Astrocyte of the hippocampus (primary cell): ENCODE measurements at regions not wholly inside any gene's neighbourhood (a gene's known extent, or its start where the extent isn't known, plus 50 kb on each side); places are given as distances from the start of the nearest gene placed in this dataset.

Experiments used
- DNase-seq: peaks from one replicate; pipeline ENCODE4 v3.0.0; 2011; ENCODE audit warnings: low read depth, low spot score

GRCh38 chr4:137075586-137075985 is 456.7 kb downstream of the PCDH18 start:
- DNase-seq, result no peak

GRCh38 chr4:137070614-137071013 is 461.7 kb downstream of the PCDH18 start:
- DNase-seq, result no peak

GRCh38 chr4:137069473-137069872 is 462.8 kb downstream of the PCDH18 start:
- DNase-seq, result no peak

- peak; percentile 29 for DNase-seq
Observed at GRCh38 chr4:137067735-137068134, 464.6 kb downstream of the PCDH18 start.

- peak; percentile 50 for DNase-seq
Observed at GRCh38 chr4:137065311-137065710, 467.0 kb downstream of the PCDH18 start.

GRCh38 chr4:137063961-137064360 is 468.3 kb downstream of the PCDH18 start:
- DNase-seq, result no peak

- DNase-seq, result no peak
Observed at GRCh38 chr4:137043184-137043583, 489.1 kb downstream of the PCDH18 start.

GRCh38 chr4:137039370-137039769 is 492.9 kb downstream of the PCDH18 start:
- DNase-seq, result no peak

GRCh38 chr4:137032222-137032621 is 500.1 kb downstream of the PCDH18 start:
- no peak for DNase-seq

GRCh38 chr4:137029026-137029425 is 503.3 kb downstream of the PCDH18 start:
- DNase-seq, result no peak

- no peak for DNase-seq
Observed at GRCh38 chr4:137025484-137026059, 506.7 kb downstream of the PCDH18 start.

- no peak for DNase-seq
Observed at GRCh38 chr4:137015426-137016409, 516.6 kb downstream of the PCDH18 start.

GRCh38 chr4:137000432-137000831 is 531.9 kb downstream of the PCDH18 start:
- no peak for DNase-seq

GRCh38 chr4:136992032-136992431 is 540.3 kb downstream of the PCDH18 start:
- DNase-seq, result no peak

- DNase-seq, result no peak
Observed at GRCh38 chr4:136985683-136986082, 546.6 kb downstream of the PCDH18 start.

GRCh38 chr4:136967069-136967468 is 565.2 kb downstream of the PCDH18 start:
- DNase-seq, result no peak

GRCh38 chr4:136965478-136965877 is 566.8 kb downstream of the PCDH18 start:
- DNase-seq, result no peak

- DNase-seq, result no peak
Observed at GRCh38 chr4:136962868-136963267, 569.4 kb downstream of the PCDH18 start.

GRCh38 chr4:136946307-136946907 is 585.9 kb downstream of the PCDH18 start:
- no peak for DNase-seq

- DNase-seq, result no peak
Observed at GRCh38 chr4:136939781-136940180, 592.5 kb downstream of the PCDH18 start.

- DNase-seq, result no peak
Observed at GRCh38 chr4:136935871-136936270, 596.4 kb downstream of the PCDH18 start.

- no peak for DNase-seq
Observed at GRCh38 chr4:136935305-136935704, 597.0 kb downstream of the PCDH18 start.

- no peak for DNase-seq
Observed at GRCh38 chr4:136934601-136935000, 597.7 kb downstream of the PCDH18 start.
